Mesenchymal stem cell (in vitro differentiated cells and primary cell): ENCODE measurements at regions not wholly inside any gene's neighbourhood (a gene's known extent, or its start where the extent isn't known, plus 50 kb on each side); places are given as distances from the start of the nearest gene placed in this dataset.

Experiments used
- DNase-seq: peaks from one replicate; pipeline ENCODE4 v3.0.0-alpha.2; 2013
- H2AFZ ChIP-seq: one replicate; pipeline ENCODE4 v1.6.1; 2013; ENCODE audit warnings: low read depth, mild to moderate bottlenecking, control low read depth, inconsistent platforms, low read length, moderate library complexity
- H2AK5ac ChIP-seq: 2 replicates; pipeline ENCODE4 v1.6.1; 2013; ENCODE audit warnings: low read length, moderate library complexity, mild to moderate bottlenecking, inconsistent platforms; ENCODE audit not compliant: severe bottlenecking
- H2BK120ac ChIP-seq: one replicate; pipeline ENCODE4 v1.6.1; 2013; ENCODE audit warnings: low read depth, mild to moderate bottlenecking, inconsistent platforms, low read length, moderate library complexity
- H2BK12ac ChIP-seq, 2 experiments: one replicate each; pipeline ENCODE4 v1.6.1; 2013; ENCODE audit warnings: inconsistent platforms in 2 of 2, low read length in 2 of 2, mild to moderate bottlenecking in 2 of 2, moderate library complexity in 2 of 2, control low read depth in 1 of 2
- H2BK15ac ChIP-seq: one replicate; pipeline ENCODE4 v1.6.1; 2013; ENCODE audit warnings: mild to moderate bottlenecking, low read depth, inconsistent platforms; ENCODE audit not compliant: poor library complexity, severe bottlenecking
- H2BK5ac ChIP-seq: 2 replicates; pipeline ENCODE4 v1.6.1; 2013; ENCODE audit warnings: low read depth, mild to moderate bottlenecking, low read length, control low read depth, inconsistent platforms; ENCODE audit not compliant: poor library complexity, severe bottlenecking
- H3K14ac ChIP-seq, 2 experiments: one replicate each; pipeline ENCODE4 v1.6.1; 2013; ENCODE audit warnings: inconsistent platforms in 2 of 2, low read length in 2 of 2, control low read depth in 1 of 2, mild to moderate bottlenecking in 1 of 2, moderate library complexity in 1 of 2
- H3K18ac ChIP-seq, 2 experiments: one replicate each; pipeline ENCODE4 v1.6.1; 2013; ENCODE audit warnings: inconsistent platforms in 2 of 2, low read length in 2 of 2, control low read depth in 1 of 2, low read depth in 1 of 2, mild to moderate bottlenecking in 1 of 2
- H3K23ac ChIP-seq, 2 experiments: one replicate each; pipeline ENCODE4 v1.6.1; 2013; ENCODE audit warnings: inconsistent platforms in 2 of 2, low read length in 2 of 2, mild to moderate bottlenecking in 2 of 2, moderate library complexity in 2 of 2, control low read depth in 1 of 2
- H3K27ac ChIP-seq: 2 replicates; pipeline ENCODE4 v1.5.1; 2013; ENCODE audit warnings: mild to moderate bottlenecking, moderate library complexity, low read length, control low read depth, inconsistent platforms; ENCODE audit not compliant: poor library complexity, severe bottlenecking
- H3K27me3 ChIP-seq, 2 experiments: 2 replicates each; pipeline versions ENCODE4 v1.6.1 to v1.7.0; 2013; ENCODE audit warnings: low read length in 2 of 2, mild to moderate bottlenecking in 2 of 2, moderate library complexity in 2 of 2, control low read depth in 1 of 2, inconsistent platforms in 1 of 2; ENCODE audit not compliant: control insufficient read depth in 1 of 2, insufficient read depth in 1 of 2
- H3K36me3 ChIP-seq, 2 experiments: 2 replicates each; pipeline versions ENCODE4 v1.6.1 to v1.7.0; 2013; ENCODE audit warnings: low read length in 2 of 2, control low read depth in 1 of 2, inconsistent platforms in 1 of 2, low read depth in 1 of 2, mild to moderate bottlenecking in 1 of 2; ENCODE audit not compliant: insufficient read depth in 2 of 2, control insufficient read depth in 1 of 2
- H3K4ac ChIP-seq, 2 experiments: one replicate each; pipeline ENCODE4 v1.6.1; 2013; ENCODE audit warnings: inconsistent platforms in 2 of 2, low read length in 2 of 2, mild to moderate bottlenecking in 2 of 2, moderate library complexity in 2 of 2, control low read depth in 1 of 2, low read depth in 1 of 2
- H3K4me1 ChIP-seq: 2 replicates; pipeline ENCODE4 v1.6.1; 2013; ENCODE audit warnings: low read depth, low read length, control low read depth; ENCODE audit not compliant: control insufficient read depth, insufficient read depth
- H3K4me2 ChIP-seq: 2 replicates; pipeline ENCODE4 v1.6.1; 2013; ENCODE audit warnings: low read length, mild to moderate bottlenecking, inconsistent platforms; ENCODE audit not compliant: poor library complexity, severe bottlenecking
- H3K4me3 ChIP-seq, 2 experiments: 2 replicates each; pipeline versions ENCODE4 v1.5.1 to v1.7.0; 2013; ENCODE audit warnings: low read length in 2 of 2, mild to moderate bottlenecking in 2 of 2, control low read depth in 1 of 2, low read depth in 1 of 2; ENCODE audit not compliant: insufficient read depth in 1 of 2
- H3K79me1 ChIP-seq: replicated peaks from 2 replicates; pipeline ENCODE4 v1.6.1; 2013; ENCODE audit warnings: mild to moderate bottlenecking, control low read depth, low read length, inconsistent platforms; ENCODE audit not compliant: poor library complexity, severe bottlenecking
- H3K9ac ChIP-seq: 2 replicates; pipeline ENCODE4 v1.7.0; 2013; ENCODE audit warnings: mild to moderate bottlenecking, low read length, moderate library complexity
- H3K9me3 ChIP-seq: 2 replicates; pipeline ENCODE4 v1.7.0; 2013; ENCODE audit warnings: mild to moderate bottlenecking, low read length; ENCODE audit not compliant: control insufficient read depth
- H4K8ac ChIP-seq: one replicate; pipeline ENCODE4 v1.6.1; 2013; ENCODE audit warnings: inconsistent platforms, mild to moderate bottlenecking, low read length, moderate library complexity
- H4K91ac ChIP-seq: one replicate; pipeline ENCODE4 v1.6.1; 2013; ENCODE audit warnings: mild to moderate bottlenecking, low read length, inconsistent platforms
- WGBS: methylation state at CpG from one replicate; pipeline ENCODE4 v1.1.7; 2013; ENCODE audit warnings: mixed read lengths; 5-methylcytosine and 5-hydroxymethylcytosine counted together

GRCh38 chr5:142215915-142216681, 107.5 kb downstream of the NDFIP1 start:
- H2BK120ac ChIP-seq: peak overlapping the region; percentile 15
- H3K18ac ChIP-seq: peak overlapping the region; percentile 34 to 52
- H3K14ac ChIP-seq: no peak overlapping the region
- peak overlapping the region in 1 of 2 experiments; percentile 35 for H3K4ac ChIP-seq
- H3K36me3 ChIP-seq: no peaks in the 10 kb centered on the region
- H3K27me3 ChIP-seq: peaks cover 10 to 49% of the 10 kb centered on the region in 2 experiments
- 50% methylated on average over 13 of the region's 14 CpGs for WGBS
- H2BK12ac ChIP-seq: peak overlapping the region in 1 of 2 experiments; percentile 75
- no peaks in the 10 kb centered on the region for H3K79me1 ChIP-seq
- no peak overlapping the region for H2AFZ ChIP-seq
- peak overlapping the region; percentile 34 for H3K9ac ChIP-seq
- peak overlapping the region; percentile 32 for H3K4me2 ChIP-seq
- H3K27ac ChIP-seq: peak overlapping the region; percentile 53
- H3K4me1 ChIP-seq: peaks cover 10% of the 10 kb centered on the region
- H2AK5ac ChIP-seq: peak overlapping the region; percentile 5
- H3K23ac ChIP-seq: no peak overlapping the region
- no peaks in the 10 kb centered on the region for H3K9me3 ChIP-seq
- H2BK5ac ChIP-seq: no peak overlapping the region
- H4K8ac ChIP-seq: peak overlapping the region; percentile 19
- H2BK15ac ChIP-seq: peak overlapping the region; percentile 26
- peak; percentile 96 for DNase-seq
- H4K91ac ChIP-seq: peak overlapping the region; percentile 11
- peak overlapping the region in 1 of 2 experiments; percentile 42 for H3K4me3 ChIP-seq

- Histone ChIP-seq H3K36me3 (no peaks in the 10 kb centered on the region), H3K79me1 (no peaks in the 10 kb centered on the region), H2BK12ac (no peak overlapping the region), H3K9me3 (no peaks in the 10 kb centered on the region), H2AFZ (no peak overlapping the region), H2AK5ac (no peak overlapping the region), H3K4me3 (no peak overlapping the region), H3K27ac (no peak overlapping the region), H4K91ac (no peak overlapping the region), H4K8ac (no peak overlapping the region), H2BK15ac (no peak overlapping the region), H3K27me3 (peaks cover 19 to 56% of the 10 kb centered on the region in 2 experiments), H3K4me1 (peaks cover 9% of the 10 kb centered on the region), H3K18ac (no peak overlapping the region), H2BK5ac (no peak overlapping the region), H3K9ac (no peak overlapping the region), H3K4ac (no peak overlapping the region), H3K4me2 (no peak overlapping the region), H3K23ac (no peak overlapping the region), H2BK120ac (no peak overlapping the region), H3K14ac (no peak overlapping the region)
- no peak for DNase-seq
- WGBS: 94% methylated on average over 2 of the region's 2 CpGs
These were observed 104.5 kb downstream of the NDFIP1 start for GRCh38 chr5:142213077-142213476.

GRCh38 chr5:142211918-142212317, 103.3 kb downstream of the NDFIP1 start:
- no peak overlapping the region for H2AK5ac ChIP-seq
- DNase-seq: no peak
- peaks cover 6% of the 10 kb centered on the region for H3K4me1 ChIP-seq
- no peak overlapping the region for H3K4ac ChIP-seq
- H2AFZ ChIP-seq: no peak overlapping the region
- H3K23ac ChIP-seq: no peak overlapping the region
- peaks cover 19 to 59% of the 10 kb centered on the region in 2 experiments for H3K27me3 ChIP-seq
- H3K27ac ChIP-seq: no peak overlapping the region
- no peak overlapping the region for H3K9ac ChIP-seq
- no peak overlapping the region for H2BK5ac ChIP-seq
- H4K8ac ChIP-seq: no peak overlapping the region
- no peak overlapping the region for H2BK15ac ChIP-seq
- H3K4me3 ChIP-seq: no peak overlapping the region
- no peaks in the 10 kb centered on the region for H3K36me3 ChIP-seq
- no peak overlapping the region for H3K14ac ChIP-seq
- no peaks in the 10 kb centered on the region for H3K9me3 ChIP-seq
- 95% methylated on average over 3 of the region's 3 CpGs for WGBS
- no peak overlapping the region for H3K4me2 ChIP-seq
- H2BK12ac ChIP-seq: no peak overlapping the region
- no peak overlapping the region for H2BK120ac ChIP-seq
- H3K18ac ChIP-seq: no peak overlapping the region
- H4K91ac ChIP-seq: no peak overlapping the region
- no peaks in the 10 kb centered on the region for H3K79me1 ChIP-seq

GRCh38 chr5:142210864-142211412, 102.4 kb downstream of the NDFIP1 start:
- no peak overlapping the region for H3K23ac ChIP-seq
- no peaks in the 10 kb centered on the region for H3K36me3 ChIP-seq
- H3K4me1 ChIP-seq: no peaks in the 10 kb centered on the region
- no peak overlapping the region for H2BK5ac ChIP-seq
- H3K79me1 ChIP-seq: no peaks in the 10 kb centered on the region
- no peak for DNase-seq
- H3K9ac ChIP-seq: no peak overlapping the region
- peak overlapping the region in 1 of 2 experiments; percentile 57 for H2BK12ac ChIP-seq
- WGBS: 99% methylated on average over 11 of the region's 11 CpGs
- H3K4me3 ChIP-seq: no peak overlapping the region
- H2AK5ac ChIP-seq: no peak overlapping the region
- H3K9me3 ChIP-seq: no peaks in the 10 kb centered on the region
- H3K4me2 ChIP-seq: no peak overlapping the region
- H4K8ac ChIP-seq: no peak overlapping the region
- H2BK120ac ChIP-seq: no peak overlapping the region
- H3K14ac ChIP-seq: no peak overlapping the region
- no peak overlapping the region for H2AFZ ChIP-seq
- no peak overlapping the region for H3K18ac ChIP-seq
- no peak overlapping the region for H4K91ac ChIP-seq
- peaks cover 19 to 68% of the 10 kb centered on the region in 2 experiments for H3K27me3 ChIP-seq
- H2BK15ac ChIP-seq: no peak overlapping the region
- H3K4ac ChIP-seq: no peak overlapping the region
- no peak overlapping the region for H3K27ac ChIP-seq
